CD4-positive, CD25-positive, alpha-beta regulatory T cell (primary cell): ENCODE measurements at regions not wholly inside any gene's neighbourhood (a gene's known extent, or its start where the extent isn't known, plus 50 kb on each side); places are given as distances from the start of the nearest gene placed in this dataset.

Experiments used
- ATAC-seq, 2 donors: fragments of 150-1000 bp; cut with Tn5 transposase; one replicate each; pipeline ENCODE4 v1.10.0; 2021; ENCODE audit warnings: low read depth in 2 of 2, moderate number of reproducible peaks in 2 of 2, moderate library complexity in 1 of 2
- DNase-seq, 3 donors: peaks; one replicate each; pipeline versions ENCODE4 v3.0.0 to v3.0.0-alpha.2; 2012 to 2022; ENCODE audit warnings: mixed read lengths in 1 of 3
- H3K27ac ChIP-seq: one replicate; pipeline ENCODE4 v1.7.0; 2013; ENCODE audit warnings: mild to moderate bottlenecking, low read length; ENCODE audit not compliant: insufficient read depth, poor library complexity, severe bottlenecking
- H3K27me3 ChIP-seq: one replicate; pipeline ENCODE4 v1.7.0; 2013; ENCODE audit warnings: low read length; ENCODE audit not compliant: control insufficient read depth, insufficient read depth
- H3K36me3 ChIP-seq: one replicate; pipeline ENCODE4 v1.7.0; 2013; ENCODE audit warnings: mild to moderate bottlenecking, low read length, moderate library complexity; ENCODE audit not compliant: control insufficient read depth, insufficient read depth
- H3K4me1 ChIP-seq: 2 replicates; pipeline ENCODE4 v1.7.0; 2013; ENCODE audit warnings: mild to moderate bottlenecking, low read length; ENCODE audit not compliant: insufficient read depth, control insufficient read depth, poor library complexity, severe bottlenecking
- H3K4me3 ChIP-seq: one replicate; pipeline ENCODE4 v1.7.0; 2013; ENCODE audit warnings: low read depth, mild to moderate bottlenecking, low read length, moderate library complexity
- H3K9me3 ChIP-seq, 2 experiments: 1 replicate in 1 of 2; 2 replicates in 1 of 2; pipeline ENCODE4 v1.7.0; 2013; ENCODE audit warnings: low read length in 2 of 2, mild to moderate bottlenecking in 1 of 2, moderate library complexity in 1 of 2; ENCODE audit not compliant: control insufficient read depth in 2 of 2
- H3K27ac Mint-ChIP-seq, 3 donors: one replicate each; pipeline ENCODE4 v1.8.0; 2020 to 2022; ENCODE audit warnings: mild to moderate bottlenecking in 3 of 3, mixed read lengths in 3 of 3, moderate library complexity in 2 of 3
- H3K27me3 Mint-ChIP-seq: one replicate; pipeline ENCODE4 v1.8.0; 2022; ENCODE audit warnings: mild to moderate bottlenecking, mixed read lengths
- H3K36me3 Mint-ChIP-seq: one replicate; pipeline ENCODE4 v1.8.0; 2020; ENCODE audit warnings: mixed read lengths
- H3K4me1 Mint-ChIP-seq, 4 donors: one replicate each; pipeline ENCODE4 v1.8.0; 2020 to 2022; ENCODE audit warnings: mixed read lengths in 4 of 4, mild to moderate bottlenecking in 1 of 4
- H3K4me3 Mint-ChIP-seq, 4 donors: one replicate each; pipeline ENCODE4 v1.8.0; 2020 to 2022; ENCODE audit warnings: mild to moderate bottlenecking in 4 of 4, mixed read lengths in 4 of 4, moderate library complexity in 3 of 4
- H3K9me3 Mint-ChIP-seq, 7 donors: one replicate each; pipeline ENCODE4 v1.8.0; 2020 to 2022; ENCODE audit warnings: mixed read lengths in 7 of 7, mild to moderate bottlenecking in 3 of 7, moderate library complexity in 2 of 7

DNA sequence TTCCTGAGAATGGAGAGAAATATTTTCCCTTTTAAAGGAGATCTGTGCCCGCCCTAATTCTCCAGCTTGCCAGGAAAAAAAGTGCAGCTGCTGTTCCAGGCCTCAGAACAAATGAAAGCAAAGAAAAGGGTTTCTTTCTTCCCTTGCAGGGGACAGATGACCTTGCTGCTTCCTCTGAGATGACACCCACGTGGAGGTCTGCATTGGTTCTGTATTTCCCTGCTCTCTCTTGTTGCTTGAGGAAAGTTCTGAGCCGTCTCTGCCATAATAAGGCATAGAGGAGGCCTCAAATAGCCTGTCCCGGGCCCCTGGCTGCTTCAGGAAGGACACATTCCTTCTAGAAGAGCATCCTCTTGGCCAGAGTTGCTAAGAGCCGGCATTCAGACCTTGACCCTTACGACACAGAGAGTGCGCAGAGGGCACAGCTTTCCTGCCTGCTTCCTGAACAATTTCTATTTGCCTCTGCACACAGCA is 501.8 kb upstream of the SULF2 start:
- H3K36me3 ChIP-seq = no peaks in the 10 kb centered on the region
- no peak overlapping the region for H3K4me3 ChIP-seq
- DNase-seq (no peak), ATAC-seq (no peak)
- Mint-ChIP-seq H3K4me3 (no peak overlapping the region), H3K36me3 (no peaks in the 10 kb centered on the region), H3K27ac (no peak overlapping the region), H3K4me1 (no peaks in the 10 kb centered on the region), H3K27me3 (peaks cover 26% of the 10 kb centered on the region), H3K9me3 (no peaks in the 10 kb centered on the region)
- H3K9me3 ChIP-seq = no peaks in the 10 kb centered on the region
- no peak overlapping the region for H3K27ac ChIP-seq
- no peaks in the 10 kb centered on the region for H3K4me1 ChIP-seq
- peaks cover 3% of the 10 kb centered on the region for H3K27me3 ChIP-seq

DNA sequence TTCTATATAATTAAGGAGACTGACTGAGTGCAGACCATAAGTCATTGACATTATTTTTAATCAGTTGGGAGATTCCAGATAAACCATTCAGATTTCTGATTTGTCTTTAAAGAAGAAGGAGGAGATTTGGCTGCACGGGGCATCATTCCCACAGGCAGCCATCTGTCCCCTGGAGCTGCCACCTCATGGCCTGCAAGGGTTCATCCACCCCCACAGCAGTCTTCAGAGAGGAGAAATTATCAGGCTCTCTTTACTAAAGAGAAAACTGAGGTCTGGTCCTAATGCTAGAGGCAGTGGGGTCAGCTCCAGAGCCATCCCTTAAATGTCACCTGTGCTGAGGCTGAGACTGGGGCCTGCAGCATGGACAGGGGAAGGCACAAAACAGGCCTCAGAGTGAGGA is 501.3 kb upstream of the SULF2 start:
- Histone ChIP-seq H3K36me3 (no peaks in the 10 kb centered on the region), H3K9me3 (no peaks in the 10 kb centered on the region), H3K4me1 (no peaks in the 10 kb centered on the region), H3K27me3 (peaks cover 3% of the 10 kb centered on the region), H3K27ac (no peak overlapping the region), H3K4me3 (no peak overlapping the region)
- Mint-ChIP-seq H3K27ac (no peak overlapping the region), H3K9me3 (no peaks in the 10 kb centered on the region), H3K36me3 (no peaks in the 10 kb centered on the region), H3K27me3 (peaks cover 23% of the 10 kb centered on the region), H3K4me1 (no peaks in the 10 kb centered on the region), H3K4me3 (no peak overlapping the region)
- DNase-seq = no peak
- no peak for ATAC-seq

DNA sequence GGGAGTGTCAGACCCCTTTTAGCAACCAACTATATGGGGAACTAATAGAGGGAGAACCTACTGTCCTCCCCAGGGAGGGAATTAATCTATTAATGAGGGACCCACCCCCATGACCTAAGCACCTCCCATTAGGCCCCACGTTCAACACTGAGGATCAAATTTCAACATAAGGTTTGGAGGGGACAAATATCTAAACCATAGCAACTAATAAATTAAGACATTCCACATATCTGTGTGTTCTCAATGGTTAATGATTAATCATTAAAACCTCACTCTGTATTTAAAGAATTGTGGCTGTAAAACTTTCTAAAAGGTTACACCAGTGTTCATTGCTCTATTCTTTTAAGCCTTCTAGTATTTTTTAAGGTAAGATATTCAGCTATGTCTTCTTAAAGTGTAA is 500.4 kb upstream of the SULF2 start:
- Mint-ChIP-seq H3K4me1 (no peaks in the 10 kb centered on the region), H3K9me3 (no peaks in the 10 kb centered on the region), H3K4me3 (no peak overlapping the region), H3K36me3 (no peaks in the 10 kb centered on the region), H3K27ac (no peak overlapping the region), H3K27me3 (peaks cover 20% of the 10 kb centered on the region)
- Histone ChIP-seq H3K4me3 (no peak overlapping the region), H3K36me3 (no peaks in the 10 kb centered on the region), H3K9me3 (no peaks in the 10 kb centered on the region), H3K27me3 (peaks cover 3% of the 10 kb centered on the region), H3K4me1 (no peaks in the 10 kb centered on the region), H3K27ac (no peak overlapping the region)
- ATAC-seq (no peak), DNase-seq (no peak)

DNA sequence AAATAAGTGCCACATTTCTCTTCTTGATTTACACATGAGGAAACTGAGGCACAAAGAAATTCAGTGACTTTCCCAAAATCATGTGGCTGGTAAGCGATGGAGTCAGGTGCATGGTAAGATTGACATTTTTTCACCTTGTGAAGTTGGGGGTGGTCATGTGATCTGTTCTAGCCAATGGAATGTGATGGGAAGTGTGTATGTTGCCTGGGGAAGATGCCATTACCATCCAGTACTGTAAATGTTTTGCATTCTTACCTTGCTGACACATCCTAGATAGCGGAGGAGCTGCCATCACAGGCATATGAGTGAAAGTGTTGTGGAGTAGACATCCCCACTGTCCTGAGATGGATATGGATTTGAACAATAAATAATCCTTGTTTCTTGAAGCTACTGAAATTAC is 499.6 kb upstream of the SULF2 start:
- Mint-ChIP-seq H3K27me3 (peaks cover 18% of the 10 kb centered on the region), H3K4me3 (no peak overlapping the region), H3K36me3 (no peaks in the 10 kb centered on the region), H3K4me1 (no peaks in the 10 kb centered on the region), H3K27ac (no peak overlapping the region), H3K9me3 (no peaks in the 10 kb centered on the region)
- Histone ChIP-seq H3K36me3 (no peaks in the 10 kb centered on the region), H3K4me1 (no peaks in the 10 kb centered on the region), H3K27ac (no peak overlapping the region), H3K27me3 (peaks cover 3% of the 10 kb centered on the region), H3K4me3 (no peak overlapping the region), H3K9me3 (no peaks in the 10 kb centered on the region)
- no peak for DNase-seq
- ATAC-seq = no peak

DNA sequence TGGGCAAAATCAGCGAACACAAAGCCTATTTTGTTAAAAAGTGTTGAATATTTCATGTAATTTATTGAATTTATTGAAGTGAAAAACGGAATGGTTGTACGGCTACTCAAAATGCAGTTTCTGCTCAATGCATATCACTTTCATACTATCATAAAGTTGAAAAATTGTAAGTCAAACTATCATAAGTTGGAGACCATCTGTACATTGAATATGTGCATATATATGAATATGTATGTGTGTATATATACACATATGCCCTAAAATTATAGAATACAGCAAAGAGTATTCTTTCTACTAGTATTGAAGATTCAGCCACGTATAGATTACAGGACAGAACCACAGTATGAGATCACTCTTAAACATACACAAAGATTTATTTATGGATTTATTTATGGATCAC is 499.0 kb upstream of the SULF2 start:
- DNase-seq = no peak
- ATAC-seq = no peak
- H3K4me3 ChIP-seq = no peak overlapping the region
- no peak overlapping the region for H3K27ac Mint-ChIP-seq
- no peaks in the 10 kb centered on the region for H3K36me3 Mint-ChIP-seq
- H3K4me1 Mint-ChIP-seq = no peaks in the 10 kb centered on the region
- no peak overlapping the region for H3K4me3 Mint-ChIP-seq
- H3K27me3 Mint-ChIP-seq = peaks cover 17% of the 10 kb centered on the region
- peaks cover 3% of the 10 kb centered on the region for H3K27me3 ChIP-seq
- H3K36me3 ChIP-seq = no peaks in the 10 kb centered on the region
- H3K9me3 Mint-ChIP-seq = no peaks in the 10 kb centered on the region
- no peaks in the 10 kb centered on the region for H3K4me1 ChIP-seq
- H3K9me3 ChIP-seq = no peaks in the 10 kb centered on the region
- H3K27ac ChIP-seq = no peak overlapping the region

DNA sequence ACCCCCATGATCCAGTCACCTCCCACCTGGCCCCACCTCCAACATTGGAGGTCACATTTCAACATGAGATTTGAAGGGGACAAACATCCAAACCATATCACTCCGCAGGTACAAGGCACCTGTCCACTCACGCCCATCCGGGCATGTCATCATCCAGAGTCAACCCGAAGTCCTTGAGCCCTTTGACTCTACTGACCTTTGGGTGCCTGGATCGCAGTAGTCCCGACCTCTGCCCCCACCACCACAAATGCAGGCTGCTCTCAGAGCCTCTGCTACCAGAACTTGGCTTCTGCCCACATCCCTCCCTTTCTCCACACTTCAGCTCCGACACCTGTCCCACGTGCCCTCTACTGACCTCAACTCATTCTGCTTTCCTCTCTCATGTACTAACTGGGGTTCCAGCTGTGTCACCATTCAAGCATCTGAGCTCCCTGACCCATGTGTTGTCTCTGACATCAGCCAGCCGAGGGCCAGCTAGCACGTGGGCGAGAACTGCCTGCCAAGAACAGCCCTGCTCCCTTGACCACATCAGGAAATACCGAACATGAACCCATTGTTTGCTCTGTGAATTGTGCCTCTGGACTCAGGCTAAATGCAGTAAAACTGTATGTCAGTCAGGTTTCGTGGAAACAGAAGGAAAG is 498.3 kb upstream of the SULF2 start:
- H3K9me3 Mint-ChIP-seq = no peaks in the 10 kb centered on the region
- no peak overlapping the region for H3K27ac ChIP-seq
- peaks cover 14% of the 10 kb centered on the region for H3K27me3 Mint-ChIP-seq
- no peak for DNase-seq
- no peak for ATAC-seq
- H3K27me3 ChIP-seq = peaks cover 3% of the 10 kb centered on the region
- no peaks in the 10 kb centered on the region for H3K9me3 ChIP-seq
- H3K4me1 ChIP-seq = no peaks in the 10 kb centered on the region
- no peaks in the 10 kb centered on the region for H3K36me3 ChIP-seq
- no peaks in the 10 kb centered on the region for H3K36me3 Mint-ChIP-seq
- H3K4me3 Mint-ChIP-seq = no peak overlapping the region
- H3K27ac Mint-ChIP-seq = no peak overlapping the region
- H3K4me1 Mint-ChIP-seq = no peaks in the 10 kb centered on the region
- H3K4me3 ChIP-seq = no peak overlapping the region

DNA sequence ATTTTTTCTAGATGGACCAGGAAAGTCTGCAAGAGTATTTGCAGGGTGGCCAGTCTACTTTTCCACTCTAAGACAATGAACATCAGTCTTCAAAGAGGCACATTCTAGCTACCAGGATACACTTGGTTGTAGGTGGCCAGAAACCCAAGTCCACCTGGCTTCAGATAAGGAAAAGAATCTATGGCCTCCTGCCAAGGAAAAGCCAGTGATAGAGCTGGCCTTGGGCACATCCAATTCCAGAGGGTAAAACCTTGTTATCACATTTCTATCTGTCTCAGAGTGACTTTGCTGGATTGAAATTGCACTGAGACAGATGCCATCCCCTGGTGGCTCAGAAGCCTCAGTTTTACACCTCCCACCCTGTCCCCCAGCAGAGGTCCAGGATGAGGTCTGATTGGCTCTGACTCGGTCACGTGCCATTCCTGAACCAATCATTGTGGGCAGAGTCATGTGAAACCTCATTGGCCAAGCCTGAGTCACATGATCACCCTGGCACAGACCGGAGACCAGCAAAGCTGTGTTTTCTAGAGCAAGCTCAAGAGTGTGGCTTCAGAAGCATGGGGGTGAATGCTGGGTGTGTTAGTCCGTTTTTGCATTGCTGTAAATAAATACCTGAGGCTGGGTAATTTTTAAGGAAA is 497.4 kb upstream of the SULF2 start:
- H3K4me3 ChIP-seq = no peak overlapping the region
- ATAC-seq = no peak

DNA sequence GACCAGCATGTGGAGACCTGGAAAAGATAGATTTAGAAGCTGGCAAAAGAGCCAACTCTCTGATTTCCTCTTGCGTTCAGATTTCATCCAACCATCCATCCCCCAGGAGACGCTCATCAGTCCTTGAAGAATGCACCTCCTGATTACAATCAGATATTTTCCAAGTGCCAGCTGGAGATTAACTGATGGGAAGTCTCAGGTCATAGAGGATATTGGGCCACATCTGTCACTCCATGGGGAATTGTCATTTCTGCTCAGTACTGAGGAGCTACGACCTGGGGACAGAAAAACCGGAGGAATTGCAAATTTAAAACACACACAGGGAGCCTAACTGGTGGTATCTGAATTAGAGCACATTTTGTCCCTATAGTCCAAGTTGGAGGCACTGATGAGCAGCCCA is 496.2 kb upstream of the SULF2 start:
- no peaks in the 10 kb centered on the region for H3K9me3 Mint-ChIP-seq
- no peaks in the 10 kb centered on the region for H3K36me3 Mint-ChIP-seq
- no peak overlapping the region for H3K27ac Mint-ChIP-seq
- Histone ChIP-seq H3K9me3 (no peaks in the 10 kb centered on the region), H3K4me1 (no peaks in the 10 kb centered on the region), H3K36me3 (no peaks in the 10 kb centered on the region), H3K27me3 (peaks cover 3% of the 10 kb centered on the region), H3K4me3 (no peak overlapping the region), H3K27ac (no peak overlapping the region)
- no peaks in the 10 kb centered on the region for H3K4me1 Mint-ChIP-seq
- no peak for DNase-seq
- no peak overlapping the region for H3K4me3 Mint-ChIP-seq
- peaks cover 13% of the 10 kb centered on the region for H3K27me3 Mint-ChIP-seq
- ATAC-seq = no peak

More for the DNA sequence above, 497.4 kb upstream of the SULF2 start:
- no peak overlapping the region for H3K27ac ChIP-seq
- peaks cover 14% of the 10 kb centered on the region for H3K27me3 Mint-ChIP-seq
- no peaks in the 10 kb centered on the region for H3K36me3 ChIP-seq
- no peaks in the 10 kb centered on the region for H3K4me1 ChIP-seq
- H3K9me3 Mint-ChIP-seq = no peaks in the 10 kb centered on the region
- H3K4me3 Mint-ChIP-seq = no peak overlapping the region
- peaks cover 3% of the 10 kb centered on the region for H3K27me3 ChIP-seq
- H3K4me1 Mint-ChIP-seq = no peaks in the 10 kb centered on the region
- no peaks in the 10 kb centered on the region for H3K9me3 ChIP-seq
- no peaks in the 10 kb centered on the region for H3K36me3 Mint-ChIP-seq
- no peak overlapping the region for H3K27ac Mint-ChIP-seq
- no peak for DNase-seq
